NCI-H510A (cell line): ENCODE measurements at regions not wholly inside any gene's neighbourhood (a gene's known extent, or its start where the extent isn't known, plus 50 kb on each side); places are given as distances from the start of the nearest gene placed in this dataset.
A peak's percentile ranks its signal among the peaks of the same experiment; 100 is the strongest.
"Not testable (repeated sequence)": the region's sequence is repeated elsewhere in the genome, so short reads cannot be mapped to it uniquely, and the experiment has no call there.

ENCODE experiments used
- DNase-seq: peaks from one replicate; lab custom pipeline; 2025; lab: John Stamatoyannopoulos, UW

GRCh38 chr6:170193326-170193821 lies 97.5 kb downstream of the DLL1 start:
- no peak for DNase-seq

DNA sequence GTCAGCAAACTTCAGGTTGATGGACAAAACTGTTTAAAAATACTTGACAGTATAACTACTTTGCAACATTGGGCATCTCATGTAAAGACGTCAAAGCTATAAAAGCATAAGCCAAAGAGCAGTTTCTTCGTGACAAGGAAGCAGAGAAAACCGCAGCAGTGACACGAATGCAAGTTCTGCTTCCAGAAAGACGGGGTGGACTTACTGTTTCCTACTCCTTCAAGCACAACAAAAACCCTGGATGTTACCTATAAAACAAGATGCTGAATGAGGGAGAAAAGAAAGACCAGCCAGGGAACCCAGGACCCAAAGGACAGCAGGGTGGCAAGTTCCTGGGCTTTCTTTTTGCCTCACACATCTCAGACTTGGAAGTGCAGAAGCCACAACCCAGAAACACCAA lies 98.0 kb downstream of the DLL1 start:
- no peak for DNase-seq

- DNase-seq, result not testable (repeated sequence)
These were observed 98.8 kb downstream of the DLL1 start for GRCh38 chr6:170192101-170192500.

DNA sequence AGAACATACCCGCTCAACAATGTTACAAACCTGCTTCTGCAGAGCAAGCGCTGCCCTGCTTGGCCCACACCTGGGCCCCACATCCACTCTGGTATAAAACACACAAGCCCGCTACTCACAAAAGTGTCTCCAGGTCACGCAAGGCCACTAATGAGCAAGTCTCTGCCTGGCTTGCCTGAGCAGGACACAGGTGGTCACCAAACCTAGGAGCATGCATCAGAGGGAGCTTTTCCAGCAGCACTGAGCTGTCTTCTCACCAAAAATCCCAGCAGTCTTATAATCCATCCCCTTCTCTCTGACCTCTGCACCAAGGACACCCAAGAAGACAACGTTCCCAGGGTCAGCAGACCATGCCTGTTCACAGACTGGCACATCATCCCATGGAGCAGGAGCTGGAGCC lies 100.8 kb downstream of the DLL1 start:
- no peak for DNase-seq

DNA sequence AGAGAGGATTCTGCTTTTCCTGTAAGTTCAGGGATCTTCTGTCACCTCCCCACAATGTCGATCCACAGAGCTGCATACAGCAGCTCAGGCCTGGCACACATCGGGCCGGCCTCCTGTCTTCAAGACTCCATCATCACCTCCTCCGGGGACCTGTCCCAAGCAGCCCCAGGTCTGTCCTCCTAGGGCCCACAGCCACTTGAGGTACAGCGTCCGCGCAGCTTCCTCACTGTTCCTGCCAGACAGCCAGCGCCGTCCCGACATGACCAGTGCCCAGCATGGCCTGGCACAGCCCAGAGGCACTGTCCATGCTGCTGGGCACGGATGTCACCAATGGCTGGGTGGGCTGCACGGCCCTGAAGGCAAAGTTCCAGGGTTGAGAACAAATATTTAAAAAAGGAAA lies 101.6 kb downstream of the DLL1 start:
- no peak for DNase-seq

- DNase-seq, result no peak
These were observed 102.3 kb downstream of the DLL1 start for GRCh38 chr6:170188571-170189001.

DNA sequence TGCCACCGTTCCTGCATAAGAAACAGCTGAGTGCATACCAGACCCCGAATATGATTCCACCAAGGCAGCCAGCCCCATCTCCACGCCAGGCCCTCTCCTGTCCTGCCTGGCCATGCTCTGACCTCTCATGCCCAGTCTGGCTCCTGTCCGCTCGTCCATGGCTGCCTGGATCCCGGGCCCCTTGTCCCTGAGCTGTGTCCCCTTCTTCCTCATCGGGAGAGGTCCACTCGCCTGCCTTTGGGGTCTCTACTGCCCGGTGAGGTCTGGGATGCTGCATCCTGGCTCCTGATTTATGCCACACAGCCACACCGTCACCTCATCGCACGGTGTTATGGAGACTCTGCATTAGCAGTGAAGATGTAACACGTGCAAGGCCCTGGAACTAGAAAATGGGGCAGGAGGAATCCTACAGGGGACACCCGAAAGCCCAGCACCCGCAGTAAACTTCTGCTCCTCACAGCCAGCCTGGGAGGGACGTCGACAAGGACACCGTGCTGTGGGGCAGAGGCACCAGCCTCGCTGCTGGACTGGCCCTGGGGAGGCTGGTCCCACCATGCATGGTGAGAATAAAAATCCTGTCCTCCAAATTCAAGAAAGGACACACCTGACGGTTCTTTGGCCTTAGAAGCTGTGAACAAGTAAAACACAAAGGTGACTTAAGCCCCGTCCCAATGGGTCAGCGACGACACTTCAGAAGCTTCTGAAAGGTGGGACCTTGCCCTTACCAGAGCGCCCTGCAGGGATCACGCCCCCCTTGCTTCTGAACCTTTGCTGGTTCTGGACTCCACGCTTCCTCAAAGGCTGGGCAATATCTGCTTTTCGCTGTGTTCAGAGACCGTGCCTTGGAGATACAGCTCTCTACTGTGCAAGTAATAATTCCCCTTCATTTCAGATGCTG lies 103.0 kb downstream of the DLL1 start:
- no peak for DNase-seq

DNA sequence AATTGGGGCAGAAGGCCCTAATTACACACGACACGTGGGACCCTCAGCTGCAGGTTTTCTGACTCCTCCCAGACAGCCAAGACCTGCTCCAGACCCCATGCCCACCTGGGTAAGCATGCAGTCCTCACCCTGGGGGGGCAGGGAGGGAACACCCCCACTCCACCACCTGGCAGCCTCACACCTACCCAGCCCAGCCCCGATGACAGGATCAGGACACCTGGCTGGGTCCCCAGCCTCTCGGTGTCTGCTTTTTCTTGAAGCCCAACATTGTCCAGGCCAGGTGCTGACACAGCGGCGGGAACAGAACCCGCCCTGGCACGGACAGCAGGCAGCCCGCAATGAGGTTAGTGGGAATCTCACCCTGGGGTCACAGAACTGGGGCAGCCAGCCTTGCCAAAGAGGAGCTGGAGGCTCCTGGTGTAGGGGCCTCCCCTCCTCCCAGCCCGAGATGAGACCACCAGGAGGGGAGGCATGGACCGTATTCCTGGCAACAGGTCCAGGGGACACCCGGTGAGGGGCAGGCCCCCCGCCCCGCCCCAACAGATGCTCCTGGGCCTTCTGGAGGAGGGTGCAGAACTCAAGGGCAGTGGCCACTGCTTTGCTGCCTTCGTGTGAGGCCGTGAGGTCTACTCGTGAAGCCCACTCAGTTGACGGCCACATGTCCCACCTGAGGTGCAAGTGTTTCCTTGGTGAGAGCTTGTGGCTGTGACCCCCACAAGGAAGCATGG lies 103.8 kb downstream of the DLL1 start:
- no peak for DNase-seq

GRCh38 chr6:170186006-170186935 lies 104.6 kb downstream of the DLL1 start:
- no peak for DNase-seq

DNA sequence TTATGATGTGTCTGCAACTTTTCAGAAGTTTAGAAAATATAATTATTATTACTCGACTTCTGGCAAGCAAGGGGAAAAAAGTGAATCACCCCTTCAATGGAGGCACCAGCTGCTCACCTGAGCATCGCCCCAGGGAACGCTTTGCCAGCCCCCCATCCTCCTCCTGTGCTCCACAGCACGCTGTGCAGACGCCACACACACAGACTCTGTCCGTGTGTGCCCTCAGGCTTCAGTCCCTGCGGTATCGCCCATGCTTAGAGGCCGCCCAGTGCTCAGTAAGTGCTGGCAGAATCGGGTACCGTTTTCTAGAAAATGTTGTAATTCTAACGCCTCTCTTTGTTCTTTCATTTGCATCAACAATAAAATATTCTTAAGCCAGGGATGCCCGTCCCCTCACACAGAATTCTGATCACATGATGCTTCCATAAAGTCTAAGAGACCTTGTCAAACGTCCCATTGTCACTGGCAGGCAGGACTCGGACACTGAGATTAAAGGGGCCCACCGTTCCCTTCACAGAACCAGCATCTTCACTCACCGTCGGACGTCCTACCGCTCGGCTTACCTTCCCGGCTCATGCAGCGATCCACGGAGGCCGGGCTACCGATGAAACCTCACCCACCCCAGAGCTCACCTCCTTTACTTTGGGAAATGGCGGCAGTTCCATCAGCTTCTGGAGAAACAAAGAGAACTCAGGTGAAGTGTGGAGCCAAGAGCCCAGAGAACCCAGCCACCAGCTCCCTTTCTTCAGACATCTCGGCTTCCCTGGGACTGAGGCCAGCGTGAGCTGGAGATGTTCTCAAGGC lies 105.5 kb downstream of the DLL1 start:
- DNase-seq, result no peak

GRCh38 chr6:170184316-170184715 lies 106.6 kb downstream of the DLL1 start:
- no peak for DNase-seq

GRCh38 chr6:170183521-170183920 lies 107.4 kb downstream of the DLL1 start:
- DNase-seq, result no peak

DNA sequence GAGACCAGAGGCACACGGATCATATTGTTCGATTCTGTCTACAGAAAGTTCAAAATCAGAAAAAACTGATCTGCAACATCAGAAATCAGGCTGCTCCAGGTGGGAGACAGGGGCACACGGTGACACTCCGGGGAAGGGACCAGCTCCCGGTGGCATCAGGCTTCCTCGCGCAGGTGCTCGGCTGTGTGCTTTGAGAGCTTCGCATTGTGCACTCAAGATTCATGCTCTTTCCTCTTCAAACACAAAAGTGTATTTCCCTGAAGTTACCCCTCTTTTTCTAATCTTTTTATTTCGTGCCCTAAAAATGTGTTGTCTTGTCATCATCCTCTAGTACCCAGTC lies 108.1 kb downstream of the DLL1 start:
- DNase-seq, result no peak

DNA sequence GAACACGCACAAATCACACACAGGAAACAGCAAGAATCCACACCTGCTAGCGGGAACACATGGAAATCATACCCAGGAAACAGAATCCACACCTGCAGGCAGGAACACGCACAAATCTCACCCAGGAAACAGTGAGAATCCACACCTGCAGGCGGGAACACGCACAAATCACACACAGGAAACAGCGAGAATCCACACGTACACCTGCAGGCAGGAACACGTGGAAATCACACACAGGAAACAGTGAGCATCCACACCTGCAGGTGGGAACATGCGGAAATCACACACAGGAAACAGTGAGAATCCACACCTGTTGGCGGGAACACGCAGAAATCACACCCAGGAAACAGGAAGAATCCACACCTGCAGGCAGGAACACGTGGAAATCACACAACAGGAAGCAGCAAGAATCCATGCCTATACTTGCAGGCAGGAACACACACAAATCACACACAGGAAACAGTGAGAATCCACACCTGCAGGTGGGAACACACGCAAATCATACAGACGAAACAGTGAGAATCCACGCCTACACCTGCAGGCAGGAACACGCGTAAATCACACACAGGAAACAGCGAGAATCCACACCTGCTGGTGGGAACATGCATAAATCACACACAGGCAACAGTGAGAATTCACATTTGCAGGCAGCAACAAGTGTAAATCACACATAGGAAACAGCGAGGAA lies 108.6 kb downstream of the DLL1 start:
- no peak for DNase-seq

DNA sequence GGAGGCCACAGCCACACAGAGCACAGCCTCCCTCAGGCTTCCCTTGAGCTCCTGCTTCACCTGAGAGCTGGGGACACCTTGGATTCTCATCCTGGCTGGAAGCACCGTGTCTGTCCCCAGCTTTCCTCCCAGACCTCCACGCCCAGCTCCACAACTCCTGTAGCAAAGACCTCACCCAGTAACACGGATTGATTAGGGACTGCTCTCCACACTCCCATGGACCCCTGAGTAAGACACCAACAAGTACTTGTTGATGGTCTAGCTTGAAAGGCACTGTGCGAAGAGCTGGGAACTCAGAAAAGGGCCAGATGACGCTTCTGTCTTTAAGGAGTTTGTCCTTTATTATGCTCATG lies 109.6 kb downstream of the DLL1 start:
- no peak for DNase-seq

DNA sequence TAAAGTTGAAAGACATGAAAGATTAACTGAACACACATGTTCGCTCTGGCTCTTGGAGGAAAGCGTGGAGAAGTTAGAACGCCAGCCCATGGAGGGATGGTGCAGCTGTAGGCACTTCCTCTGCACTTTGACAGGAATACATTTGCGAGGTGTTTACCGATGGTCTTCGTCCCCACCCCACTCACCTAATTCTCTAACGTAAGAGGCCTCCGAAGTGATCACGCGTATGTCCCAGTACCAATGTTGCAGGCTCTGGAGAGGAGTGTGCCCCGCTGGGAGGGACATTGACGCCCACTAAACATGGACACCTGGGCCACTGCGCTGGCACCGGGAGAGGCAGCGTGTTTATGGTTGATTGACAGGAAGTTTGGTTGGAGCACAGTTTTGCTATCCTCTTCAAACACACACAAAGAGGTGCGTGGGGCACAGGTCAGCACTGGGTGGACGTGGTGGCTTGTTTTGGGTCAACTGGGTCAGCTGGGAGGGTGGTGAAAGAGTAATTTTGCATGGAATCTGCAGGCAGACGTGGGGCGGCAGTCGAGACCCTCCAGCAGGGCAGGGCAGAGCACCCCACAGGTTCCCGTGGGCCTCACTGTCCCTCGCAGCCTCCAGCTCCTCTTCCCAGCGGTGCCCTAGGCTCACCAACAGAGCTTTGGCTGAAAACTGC lies 110.1 kb downstream of the DLL1 start:
- DNase-seq, result no peak

GRCh38 chr6:170179616-170180324 lies 111.1 kb downstream of the DLL1 start:
- DNase-seq, result no peak

- peak; percentile 60 for DNase-seq
These were observed 112.1 kb downstream of the DLL1 start for GRCh38 chr6:170178561-170179477.
